CD4-positive, alpha-beta T cell (primary cell): ENCODE measurements at regions not wholly inside any gene's neighbourhood (a gene's known extent, or its start where the extent isn't known, plus 50 kb on each side); places are given as distances from the start of the nearest gene placed in this dataset.

Experiments used
- ATAC-seq: fragments of 200-7000 bp; cut with Tn5 transposase; one replicate; pipeline ENCODE4 v1.10.0; 2022; ENCODE audit warnings: mild to moderate bottlenecking; ENCODE audit not compliant: poor library complexity
- CTCF ChIA-PET: fragments of 350-600 bp; sonication (Branson Sonifier 250); formaldehyde crosslinking; loops from one replicate; lab custom pipeline; 2021; ENCODE audit warnings: antibody characterized with exemption, inconsistent platforms; lab: Charles Lee
- POLR2A ChIA-PET: fragments of 350-600 bp; sonication (Branson Sonifier 250); formaldehyde crosslinking; loops from one replicate; lab custom pipeline; 2021; ENCODE audit warnings: antibody characterized with exemption, inconsistent platforms; lab: Charles Lee
- DNase-seq, 14 experiments: peaks; one replicate each; pipeline ENCODE4 v3.0.0-alpha.2; 2013 to 2020; ENCODE audit warnings: mixed read lengths in 2 of 14
- H3K27ac ChIP-seq, 2 donors: one replicate each; pipeline versions ENCODE4 v1.5.1 to v1.7.0; 2013; ENCODE audit warnings: low read length in 2 of 2, low read depth in 1 of 2, mild to moderate bottlenecking in 1 of 2
- H3K27me3 ChIP-seq, 2 experiments: 1 replicate in 1 of 2; 2 replicates in 1 of 2; pipeline versions ENCODE4 v1.6.1 to v1.7.0; 2013; ENCODE audit warnings: low read length in 2 of 2, control low read depth in 1 of 2, mild to moderate bottlenecking in 1 of 2, moderate library complexity in 1 of 2; ENCODE audit not compliant: insufficient read depth in 2 of 2, control insufficient read depth in 1 of 2
- H3K36me3 ChIP-seq: one replicate; pipeline ENCODE4 v1.6.1; 2013; ENCODE audit warnings: low read length, control low read depth; ENCODE audit not compliant: insufficient read depth
- H3K4me1 ChIP-seq: one replicate; pipeline ENCODE4 v1.6.1; 2013; ENCODE audit warnings: low read length, control low read depth; ENCODE audit not compliant: insufficient read depth
- H3K4me3 ChIP-seq: one replicate; pipeline ENCODE4 v1.5.1; 2013; ENCODE audit warnings: mild to moderate bottlenecking, low read length, moderate library complexity
- H3K9me3 ChIP-seq, 2 experiments: 1 replicate in 1 of 2; 2 replicates in 1 of 2; pipeline versions ENCODE4 v1.6.1 to v1.7.0; 2013; ENCODE audit warnings: low read length in 2 of 2, mild to moderate bottlenecking in 2 of 2, control low read depth in 1 of 2, moderate library complexity in 1 of 2; ENCODE audit not compliant: control insufficient read depth in 1 of 2, insufficient read depth in 1 of 2
- H3K27ac Mint-ChIP-seq: one replicate; pipeline ENCODE4 v1.8.0; 2020; ENCODE audit warnings: mixed read lengths
- H3K27me3 Mint-ChIP-seq: one replicate; pipeline ENCODE4 v1.8.0; 2021; ENCODE audit warnings: mixed read lengths
- H3K36me3 Mint-ChIP-seq: one replicate; pipeline ENCODE4 v1.8.0; 2021; ENCODE audit warnings: low read depth, mixed read lengths
- H3K4me1 Mint-ChIP-seq: one replicate; pipeline ENCODE4 v1.8.0; 2021; ENCODE audit warnings: low read depth, mixed read lengths
- H3K4me3 Mint-ChIP-seq: one replicate; pipeline ENCODE4 v1.8.0; 2020; ENCODE audit warnings: mild to moderate bottlenecking, mixed read lengths
- H3K9me3 Mint-ChIP-seq: one replicate; pipeline ENCODE4 v1.8.0; 2020; ENCODE audit warnings: mixed read lengths
- CTCF ChIP-seq: fragments of 200-600 bp; IDR thresholded peaks from one replicate; pipeline ENCODE4 v1.8.0; 2022; ENCODE audit warnings: antibody characterized with exemption, mild to moderate bottlenecking
- intact Hi-C, 2 experiments: fragments of 100-400 bp; cut with DNase I in 1 of 2; cut with micrococcal nuclease in 1 of 2; formaldehyde crosslinking; loops; one replicate each; pipeline versions ENCODE4 v1.15.1 to v1.9.0; 2023 to 2025; cut with DNase I, micrococcal nuclease

- Mint-ChIP-seq H3K27me3 (no peaks in the 10 kb centered on the region), H3K36me3 (no peaks in the 10 kb centered on the region), H3K4me1 (no peaks in the 10 kb centered on the region), H3K4me3 (no peak overlapping the region), H3K9me3 (peaks cover 14% of the 10 kb centered on the region), H3K27ac (no peak overlapping the region)
- H3K27me3 ChIP-seq: no peaks in the 10 kb centered on the region
- DNase-seq (no peak), ATAC-seq (no peak)
- CTCF ChIA-PET: no interaction called here
- no peaks in the 10 kb centered on the region for H3K4me1 ChIP-seq
- no peak overlapping the region for H3K4me3 ChIP-seq
- TF ChIP-seq CTCF: no peak
- H3K27ac ChIP-seq: no peak overlapping the region
- intact Hi-C loops: no loop called here
- peaks cover 0 to 3% of the 10 kb centered on the region in 2 experiments for H3K9me3 ChIP-seq
- no peaks in the 10 kb centered on the region for H3K36me3 ChIP-seq
- POLR2A ChIA-PET: no interaction called here
Measured at GRCh38 chr5:9972059-9972458, 277.6 kb downstream of the ATPSCKMT start.

GRCh38 chr5:9971301-9971700, 278.4 kb downstream of the ATPSCKMT start:
- intact Hi-C loops: no loop called here
- ATAC-seq: no peak
- Mint-ChIP-seq H3K4me3 (no peak overlapping the region), H3K27me3 (no peaks in the 10 kb centered on the region), H3K4me1 (no peaks in the 10 kb centered on the region), H3K27ac (no peak overlapping the region), H3K36me3 (no peaks in the 10 kb centered on the region), H3K9me3 (peaks cover 17% of the 10 kb centered on the region)
- Histone ChIP-seq H3K27ac (no peak overlapping the region), H3K27me3 (no peaks in the 10 kb centered on the region), H3K9me3 (peaks cover 0 to 3% of the 10 kb centered on the region in 2 experiments), H3K4me3 (no peak overlapping the region), H3K36me3 (no peaks in the 10 kb centered on the region), H3K4me1 (no peaks in the 10 kb centered on the region)
- DNase-seq: no peak
- CTCF ChIA-PET: no interaction called here
- no peak for TF ChIP-seq CTCF
- POLR2A ChIA-PET: no interaction called here

- Mint-ChIP-seq H3K36me3 (no peaks in the 10 kb centered on the region), H3K9me3 (peaks cover 7% of the 10 kb centered on the region)
Measured at GRCh38 chr5:9958914-9959313, 290.8 kb downstream of the ATPSCKMT start.

More at GRCh38 chr5:9958914-9959313, 290.8 kb downstream of the ATPSCKMT start:
- H3K27me3 ChIP-seq: peaks cover 0 to 2% of the 10 kb centered on the region in 2 experiments
- CTCF ChIA-PET: no interaction called here
- intact Hi-C loops: no loop called here
- no peaks in the 10 kb centered on the region for H3K9me3 ChIP-seq
- H3K4me3 ChIP-seq: no peak overlapping the region
- POLR2A ChIA-PET: no interaction called here
- Mint-ChIP-seq H3K27me3 (no peaks in the 10 kb centered on the region), H3K4me1 (no peaks in the 10 kb centered on the region), H3K27ac (no peak overlapping the region), H3K4me3 (no peak overlapping the region)
- no peak overlapping the region for H3K27ac ChIP-seq
- H3K4me1 ChIP-seq: no peaks in the 10 kb centered on the region
- H3K36me3 ChIP-seq: no peaks in the 10 kb centered on the region
- no peak for TF ChIP-seq CTCF
- no peak for DNase-seq
- no peak for ATAC-seq
